ENCODE measurements at regions not wholly inside any gene's neighbourhood (a gene's known extent, or its start where the extent isn't known, plus 50 kb on each side); places are given as distances from the start of the nearest gene placed in this dataset.
A peak's percentile ranks its signal among the peaks of the same experiment; 100 is the strongest.

- DNase-seq: peak; percentile 47
- 86 to 96% (median 93%) methylated on average over 5 of the region's 5 CpGs for WGBS, 5 donors
- intact Hi-C loops (cut with DNase I; ENCODE audit: low total_unique reads): no loop called here
- Histone ChIP-seq H3K27me3 (replicated peaks in 1 of 7) (no peaks in the 10 kb centered on the region), H3K4me3 (no peak overlapping the region), H3K9me3 (no peaks in the 10 kb centered on the region), H3K36me3 (no peaks in the 10 kb centered on the region), H3K4me1 (peaks cover 16 to 82% (median 59%) of the 10 kb centered on the region in 6 donors), H3K27ac (peak overlapping the region in 5 of 8 donors; percentile 3 to 66 (median 37))
- TF ChIP-seq POLR2A (IDR thresholded peaks at IDR 0.05) (no peak), CTCF (IDR thresholded peaks at IDR 0.05 in 8 of 11, conservative IDR thresholded peaks at IDR 0.05 in 3 of 11) (no peak), POLR2AphosphoS5 (IDR thresholded peaks at IDR 0.05) (no peak)
These were observed 111.6 kb downstream of the SNX5 start for GRCh38 chr20:17856837-17857605.

DNA sequence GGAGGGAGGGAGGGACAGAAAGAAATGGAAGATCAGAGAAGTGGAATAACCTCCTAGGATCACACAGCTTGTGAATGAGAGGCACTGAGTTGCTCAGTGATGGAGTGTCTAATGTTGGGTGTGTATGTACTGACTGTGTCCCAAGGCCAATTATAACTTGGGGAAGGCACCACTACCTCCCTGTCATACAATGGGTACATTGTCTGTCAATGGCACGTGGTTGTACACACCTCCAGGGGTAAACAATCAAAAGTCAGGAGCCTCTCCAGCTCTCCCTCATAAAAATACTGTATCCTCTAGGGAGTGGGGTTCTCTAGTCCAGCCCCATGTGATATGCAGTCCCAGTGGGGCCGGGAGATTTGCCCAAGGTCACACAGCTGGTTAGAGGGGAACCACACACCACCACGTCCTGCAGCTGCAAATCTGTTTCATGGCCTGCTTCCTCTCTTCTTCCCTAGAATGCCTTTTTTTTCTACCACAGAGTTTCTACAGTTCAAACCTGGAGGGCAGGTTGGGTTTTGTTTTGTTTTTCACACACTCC, 112.5 kb downstream of the SNX5 start:
- no peaks in the 10 kb centered on the region for H3K36me3 ChIP-seq
- TF ChIP-seq CTCF (IDR thresholded peaks at IDR 0.05 in 8 of 11, conservative IDR thresholded peaks at IDR 0.05 in 3 of 11): no peak
- TF ChIP-seq POLR2AphosphoS5 (IDR thresholded peaks at IDR 0.05): peak in 2 of 3 donors; percentile 74 to 77
- intact Hi-C loops (cut with DNase I; ENCODE audit: low total_unique reads): no loop called here
- no peaks in the 10 kb centered on the region for H3K9me3 ChIP-seq
- H3K4me1 ChIP-seq: peaks cover 16 to 73% (median 55%) of the 10 kb centered on the region in 6 donors
- peak overlapping the region in 4 of 8 donors; percentile 12 to 66 (median 49) for H3K27ac ChIP-seq
- peak; percentile 83 for DNase-seq
- H3K4me3 ChIP-seq: no peak overlapping the region
- WGBS, 5 donors: 18 to 25% (median 20%) methylated on average over 3 of the region's 3 CpGs
- no peaks in the 10 kb centered on the region for H3K27me3 ChIP-seq (replicated peaks in 1 of 7)

- Histone ChIP-seq H3K27me3 (replicated peaks in 1 of 7) (no peaks in the 10 kb centered on the region), H3K4me3 (no peak overlapping the region), H3K4me1 (peaks cover 7 to 68% (median 48%) of the 10 kb centered on the region in 6 donors), H3K27ac (no peak overlapping the region), H3K9me3 (peaks cover 0 to 7% (median 0%) of the 10 kb centered on the region in 8 donors), H3K36me3 (no peaks in the 10 kb centered on the region)
- DNase-seq: no peak
- WGBS, 5 donors: 63 to 74% (median 70%) methylated on average over 4 of the region's 4 CpGs
- TF ChIP-seq POLR2AphosphoS5 (IDR thresholded peaks at IDR 0.05): peak in 1 of 3 donors; percentile 59
- TF ChIP-seq POLR2A (IDR thresholded peaks at IDR 0.05): no peak
- intact Hi-C loops (cut with DNase I; ENCODE audit: low total_unique reads): no loop called here
These were observed 114.2 kb downstream of the SNX5 start for GRCh38 chr20:17854307-17854903.

DNA sequence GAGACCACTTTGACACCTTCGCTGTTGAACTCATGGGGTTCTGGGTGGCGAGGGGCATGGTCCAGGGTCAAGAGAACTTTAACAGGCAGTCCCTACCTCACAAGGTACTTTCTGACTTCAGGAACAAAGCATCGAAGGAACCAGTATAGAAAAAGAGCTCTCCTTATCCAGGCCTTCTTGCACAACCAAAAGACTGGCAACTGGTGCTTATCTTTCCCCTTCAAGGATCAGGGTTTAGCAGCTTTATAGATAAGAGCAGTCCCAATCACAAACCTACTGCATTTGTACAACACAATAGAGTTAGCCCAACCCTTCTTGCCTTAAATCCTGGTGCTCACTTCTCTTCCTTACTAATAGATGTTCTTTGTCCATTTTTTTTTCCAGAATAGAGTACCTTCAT, 116.3 kb downstream of the SNX5 start:
- Histone ChIP-seq H3K27ac (no peak overlapping the region), H3K36me3 (no peaks in the 10 kb centered on the region), H3K27me3 (replicated peaks in 1 of 7) (no peaks in the 10 kb centered on the region), H3K9me3 (peaks cover 0 to 9% (median 0%) of the 10 kb centered on the region in 8 donors), H3K4me3 (no peak overlapping the region), H3K4me1 (peaks cover 0 to 68% (median 45%) of the 10 kb centered on the region in 6 donors)
- TF ChIP-seq CTCF (IDR thresholded peaks at IDR 0.05 in 8 of 11, conservative IDR thresholded peaks at IDR 0.05 in 3 of 11) (no peak), POLR2A (IDR thresholded peaks at IDR 0.05) (no peak), POLR2AphosphoS5 (IDR thresholded peaks at IDR 0.05) (no peak)
- WGBS, 5 donors: 92 to 97% (median 94%) methylated on average over 3 of the region's 3 CpGs
- no peak for DNase-seq
- intact Hi-C loops (cut with DNase I; ENCODE audit: low total_unique reads): no loop called here
